ENCODE measurements at regions not wholly inside any gene's neighbourhood (a gene's known extent, or its start where the extent isn't known, plus 50 kb on each side); places are given as distances from the start of the nearest gene placed in this dataset.

- peak; percentile 73 for DNase-seq
Measured at GRCh38 chr4:38565271-38566199, 98.5 kb upstream of the KLF3 start.

- no peak for DNase-seq
Measured at GRCh38 chr4:38566806-38567398, 97.1 kb upstream of the KLF3 start.

- DNase-seq = no peak
Measured at GRCh38 chr4:38567457-38567856, 96.5 kb upstream of the KLF3 start.

- DNase-seq = no peak
Measured at GRCh38 chr4:38568768-38569167, 95.2 kb upstream of the KLF3 start.

- DNase-seq = no peak
Measured at GRCh38 chr4:38570647-38571276, 93.2 kb upstream of the KLF3 start.

GRCh38 chr4:38572793-38573192 is 91.2 kb upstream of the KLF3 start:
- no peak for DNase-seq

- no peak for DNase-seq
Measured at GRCh38 chr4:38574559-38575333, 89.3 kb upstream of the KLF3 start.

DNA sequence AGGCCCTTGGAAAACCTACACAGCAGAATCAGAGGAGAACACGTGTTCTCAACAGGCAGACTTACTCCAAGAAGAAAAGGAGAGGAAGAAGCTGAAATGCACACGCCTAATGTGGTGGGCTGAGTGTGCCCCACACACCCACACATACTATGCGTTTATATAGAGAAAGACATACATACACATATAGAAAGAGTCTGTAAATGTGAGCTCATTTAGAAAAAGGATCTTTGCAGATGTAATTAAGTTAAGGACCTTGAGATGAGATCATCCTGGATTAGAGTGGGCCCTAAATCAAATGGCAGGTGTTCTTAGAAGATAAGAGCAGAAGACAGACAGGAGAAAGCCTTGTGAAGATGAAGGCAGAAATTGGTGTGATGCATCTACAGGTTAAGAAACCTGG is 87.2 kb upstream of the KLF3 start:
- no peak for DNase-seq

- no peak for DNase-seq
Measured at GRCh38 chr4:38577462-38577861, 86.5 kb upstream of the KLF3 start.

DNA sequence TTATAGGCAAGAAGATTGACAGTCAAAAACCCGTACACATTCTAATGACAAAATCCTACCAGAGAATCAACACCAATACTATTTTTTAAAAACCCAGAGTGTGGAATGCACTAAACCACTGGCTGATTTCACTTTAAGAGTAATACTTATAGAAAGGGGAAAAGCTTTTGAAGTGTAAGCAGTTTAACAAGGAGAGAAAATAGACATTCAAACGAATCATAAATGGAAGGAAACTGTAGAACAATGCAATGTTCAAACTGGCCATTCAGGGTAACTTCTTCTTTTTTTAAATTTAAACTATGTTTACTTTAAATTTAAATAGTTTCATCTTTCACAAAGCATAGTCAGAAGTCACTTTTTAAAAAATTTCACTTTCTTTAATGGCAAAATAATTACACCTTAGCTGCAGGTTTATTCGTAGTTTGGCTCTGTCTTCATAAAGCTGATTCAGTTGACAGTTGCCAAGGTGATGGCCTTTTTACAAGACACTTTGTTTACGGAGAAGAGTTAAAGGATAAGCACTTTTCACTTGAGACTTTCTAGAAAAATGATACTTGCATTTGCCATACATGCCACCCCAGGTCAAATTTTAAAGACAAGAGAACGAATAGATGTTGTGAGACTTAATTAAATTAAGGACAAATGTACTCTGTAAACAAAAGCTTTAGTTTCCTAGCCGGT is 82.4 kb upstream of the KLF3 start:
- no peak for DNase-seq

- no peak for DNase-seq
Measured at GRCh38 chr4:38582445-38582844, 81.6 kb upstream of the KLF3 start.

- DNase-seq = no peak
Measured at GRCh38 chr4:38582889-38583470, 81.0 kb upstream of the KLF3 start.

- DNase-seq = no peak
Measured at GRCh38 chr4:38585871-38586270, 78.1 kb upstream of the KLF3 start.

DNA sequence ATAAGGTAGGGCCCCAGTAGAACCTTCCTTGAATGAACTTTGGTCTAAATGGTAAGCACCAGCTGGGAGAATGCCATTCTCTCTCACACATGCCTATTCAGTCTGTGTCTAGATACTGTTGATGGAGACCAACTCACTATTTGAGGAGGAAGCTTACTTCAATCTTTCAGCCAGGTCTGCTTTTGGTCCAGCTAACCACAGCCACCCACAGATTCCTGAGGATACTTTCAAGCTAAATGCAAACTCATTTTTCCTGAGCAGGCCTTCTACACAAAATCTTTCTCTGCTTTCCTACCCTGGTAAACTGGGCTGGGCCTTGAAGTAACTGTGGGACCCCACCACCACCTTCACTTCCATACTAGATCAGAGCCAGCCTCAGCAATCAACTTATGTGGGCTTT is 76.9 kb upstream of the KLF3 start:
- no peak for DNase-seq

DNA sequence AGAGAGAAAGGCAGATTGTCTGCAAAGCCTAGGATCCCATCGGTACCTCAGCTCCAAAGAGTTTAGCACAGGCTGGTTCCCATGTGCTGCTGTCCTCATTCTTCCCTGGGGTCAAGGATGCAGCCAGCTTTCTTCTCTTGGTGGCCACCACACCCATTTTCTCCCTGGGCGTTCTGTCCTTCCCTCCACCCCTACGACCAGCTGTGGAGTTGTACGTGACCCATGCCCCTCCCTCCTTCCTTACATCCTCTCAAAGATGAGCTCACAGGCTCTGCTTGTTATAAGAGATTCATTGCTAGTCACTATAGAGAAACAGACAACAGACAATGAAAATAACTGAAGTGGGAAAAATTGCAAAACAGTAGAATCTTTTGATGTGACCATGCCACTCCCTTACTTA is 74.0 kb upstream of the KLF3 start:
- DNase-seq = no peak

DNA sequence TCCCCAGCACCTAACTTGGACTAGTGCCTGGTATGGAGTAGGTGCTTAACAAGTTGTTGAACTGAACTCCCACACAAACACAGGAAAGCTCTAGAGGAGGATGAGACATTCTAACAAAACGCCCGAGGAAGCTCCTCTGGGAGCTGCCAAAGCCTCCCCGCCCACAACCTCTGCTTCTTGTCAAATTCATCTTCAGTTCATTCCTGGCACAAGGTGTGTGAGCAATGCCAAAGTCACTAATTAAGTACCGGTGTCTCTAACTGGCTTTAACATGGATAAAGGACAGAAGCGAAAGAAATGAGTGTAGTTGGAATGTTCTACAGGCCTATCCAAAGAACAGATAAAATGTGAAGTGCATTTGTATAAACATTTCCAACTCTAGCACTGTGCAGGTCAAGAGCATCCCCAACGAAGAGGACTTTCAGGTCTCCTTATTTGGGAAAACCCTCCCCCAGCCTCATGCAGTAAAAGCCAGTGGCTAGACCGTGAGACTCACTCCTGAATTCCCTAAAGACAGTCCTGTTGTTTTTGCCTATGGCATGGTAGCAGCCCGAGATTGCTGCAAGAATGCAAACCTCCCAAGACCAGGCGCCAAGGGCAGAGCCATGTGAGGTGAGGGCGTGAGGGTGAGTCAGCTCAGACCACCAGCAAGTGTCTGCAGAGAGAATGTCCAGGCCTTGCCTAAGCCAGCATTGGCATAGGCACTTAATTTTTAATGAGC is 72.2 kb upstream of the KLF3 start:
- no peak for DNase-seq

DNA sequence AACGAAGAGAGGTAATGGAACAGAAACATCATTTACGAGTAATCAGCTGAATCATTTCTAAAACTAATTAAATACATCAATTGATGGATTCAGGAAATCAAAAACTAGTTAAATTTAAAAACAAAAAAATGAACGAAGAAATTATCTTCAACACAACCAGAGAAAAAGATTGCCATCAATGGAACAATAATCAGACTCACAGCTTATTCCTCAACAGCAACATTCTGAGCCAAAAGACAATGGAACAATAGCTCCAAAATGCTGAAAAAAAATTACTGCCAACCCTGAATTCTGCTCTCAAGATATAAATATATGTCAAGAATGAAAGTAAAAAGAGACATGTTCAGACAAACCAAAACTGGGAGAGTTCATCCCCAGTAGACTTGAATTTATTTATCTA is 65.5 kb upstream of the KLF3 start:
- no peak for DNase-seq

DNA sequence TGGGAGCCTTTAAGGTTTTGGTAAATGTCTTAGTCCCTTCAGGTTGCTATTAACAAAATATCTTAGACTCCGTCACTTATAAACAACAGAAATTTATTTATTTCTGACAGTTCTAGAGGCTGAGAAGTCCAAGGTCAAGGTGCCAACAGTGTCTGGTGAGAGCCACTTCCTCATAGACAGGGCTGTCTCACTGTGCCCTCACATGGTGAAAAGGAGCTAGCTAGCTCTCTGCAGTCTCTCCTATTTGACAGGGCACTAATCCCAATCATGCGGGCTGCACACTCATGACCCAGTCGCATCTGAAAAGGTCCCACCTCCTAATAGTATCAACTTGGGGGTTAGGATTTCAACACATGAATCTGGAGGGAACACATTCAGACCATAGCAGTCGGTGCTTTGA is 63.4 kb upstream of the KLF3 start:
- no peak for DNase-seq

DNA sequence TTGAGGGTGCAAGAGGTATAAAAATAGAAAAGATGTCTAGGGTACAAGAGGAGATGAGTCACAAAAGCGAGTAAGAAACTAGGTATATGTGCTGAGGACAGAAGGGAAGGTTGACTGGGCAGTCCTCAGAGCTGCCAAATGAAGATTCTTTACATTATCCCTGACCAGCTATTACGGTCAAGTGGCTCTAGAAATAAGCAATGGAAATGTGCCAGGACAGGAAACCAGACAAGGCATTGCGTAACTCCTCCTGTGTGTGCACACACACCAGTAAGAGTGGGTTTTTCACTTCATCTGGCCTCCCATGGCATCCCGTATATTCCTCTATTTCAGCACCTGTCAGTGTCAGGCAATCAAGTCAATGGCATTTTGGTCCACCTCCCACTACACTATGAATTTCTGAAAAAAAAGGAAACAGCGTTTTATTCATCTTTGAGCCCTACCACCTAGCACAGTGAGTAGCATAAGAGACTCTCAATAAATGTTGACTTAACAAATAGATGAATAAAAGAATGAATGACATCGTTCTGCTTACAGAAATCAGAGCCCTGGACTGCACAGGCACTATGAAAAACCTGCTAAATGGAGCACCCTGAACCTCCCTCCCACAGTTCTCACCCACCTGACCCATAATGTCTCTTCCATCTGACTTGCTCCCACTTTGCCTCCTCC is 62.6 kb upstream of the KLF3 start:
- no peak for DNase-seq

- no peak for DNase-seq
Measured at GRCh38 chr4:38601916-38602291, 62.1 kb upstream of the KLF3 start.

DNA sequence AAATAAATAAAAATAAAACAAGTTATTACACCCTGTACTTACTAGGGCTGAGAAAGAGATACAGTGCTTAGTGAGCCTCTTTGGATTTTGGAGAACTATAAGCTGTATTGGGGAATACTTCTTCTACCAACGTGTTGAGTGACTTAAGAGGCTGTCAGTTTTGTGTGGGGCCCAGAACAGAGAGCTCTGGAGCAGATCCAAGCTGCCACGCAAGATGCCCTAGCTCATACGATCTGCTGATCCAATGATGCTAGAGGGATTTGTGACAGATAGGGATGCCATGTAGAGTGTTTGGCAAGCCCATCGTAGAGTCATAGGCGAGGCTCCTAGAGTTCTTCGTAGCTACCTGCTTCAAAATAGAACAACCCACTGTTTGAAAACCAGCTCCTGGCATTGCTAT is 60.3 kb upstream of the KLF3 start:
- no peak for DNase-seq

All from hindlimb muscle (tissue), 1 donor.